H1 (cell line): ENCODE measurements at regions not wholly inside any gene's neighbourhood (a gene's known extent, or its start where the extent isn't known, plus 50 kb on each side); places are given as distances from the start of the nearest gene placed in this dataset.

Experiments
- CTCF ChIA-PET: fragments of 300-600 bp; sonication (Branson Sonifier 250); formaldehyde crosslinking; loops from one replicate; lab custom pipeline; 2021; ENCODE audit not compliant: partially characterized antibody; lab: Charles Lee
- POLR2A ChIA-PET: fragments of 300-600 bp; sonication (Branson Sonifier 250); formaldehyde crosslinking; loops from one replicate; lab custom pipeline; 2021; ENCODE audit warnings: inconsistent platforms; ENCODE audit not compliant: partially characterized antibody; lab: Charles Lee
- DNase-seq, 2 experiments: peaks; one replicate each; pipeline versions ENCODE4 v3.0.0 to v3.0.0-alpha.2; 2010 to 2022; ENCODE audit warnings: low spot score in 2 of 2, low read depth in 1 of 2, mixed read lengths in 1 of 2
- FAIRE-seq: peaks from 2 replicates; lab custom pipeline; 2011; peaks lifted over from hg19 to GRCh38; lab: Jason Lieb, UNC
- H2AFZ ChIP-seq: 2 replicates; pipeline ENCODE4 v1.8.1; 2012; ENCODE audit warnings: low read length, inconsistent platforms
- H2AK5ac ChIP-seq: 2 replicates; pipeline ENCODE4 v1.6.1; 2013; ENCODE audit warnings: low read depth, low read length
- H2BK120ac ChIP-seq: replicated peaks from 2 replicates; pipeline ENCODE3; 2013; ENCODE audit warnings: low read depth, low read length, inconsistent platforms
- H2BK12ac ChIP-seq: 2 replicates; pipeline ENCODE4 v1.6.1; 2013; ENCODE audit warnings: low read depth, low read length
- H2BK15ac ChIP-seq: 2 replicates; pipeline ENCODE4 v1.6.1; 2013; ENCODE audit warnings: low read length
- H2BK20ac ChIP-seq: 2 replicates; pipeline ENCODE4 v1.6.1; 2013; ENCODE audit warnings: low read length
- H2BK5ac ChIP-seq: 2 replicates; pipeline ENCODE4 v1.6.1; 2013; ENCODE audit warnings: low read depth, low read length
- H3K14ac ChIP-seq: 2 replicates; pipeline ENCODE4 v1.6.1; 2013; ENCODE audit warnings: inconsistent platforms; ENCODE audit not compliant: insufficient read length
- H3K18ac ChIP-seq: 2 replicates; pipeline ENCODE4 v1.6.1; 2013; ENCODE audit warnings: low read length; ENCODE audit errors: extremely low read depth
- H3K23ac ChIP-seq: 2 replicates; pipeline ENCODE4 v1.6.1; 2013; ENCODE audit warnings: inconsistent platforms; ENCODE audit not compliant: insufficient read length
- H3K23me2 ChIP-seq: 2 replicates; pipeline ENCODE4 v1.6.1; 2013; ENCODE audit warnings: low read depth, low read length
- H3K27ac ChIP-seq: 2 replicates; pipeline ENCODE4 v1.6.1; 2011; ENCODE audit warnings: low read depth, low read length, inconsistent platforms
- H3K27me3 ChIP-seq, 4 experiments: replicated peaks in 1 of 4; 1 replicate in 1 of 4; 2 replicates in 3 of 4; pipeline versions ENCODE4 v1.6.1 to v1.8.1; 2011 to 2013; ENCODE audit warnings: low read length in 3 of 4, mild to moderate bottlenecking in 3 of 4, inconsistent platforms in 2 of 4, mixed read lengths in 2 of 4, moderate library complexity in 1 of 4; ENCODE audit not compliant: control insufficient read depth in 3 of 4, insufficient read depth in 3 of 4; ENCODE audit errors: extremely low read depth in 1 of 4
- H3K36me3 ChIP-seq, 4 experiments: 2 replicates each; pipeline versions ENCODE4 v1.6.1 to v1.8.1; 2011 to 2013; ENCODE audit warnings: mild to moderate bottlenecking in 4 of 4, low read length in 3 of 4, moderate library complexity in 2 of 4, control low read depth in 1 of 4, inconsistent platforms in 1 of 4; ENCODE audit not compliant: insufficient read depth in 4 of 4, control insufficient read depth in 2 of 4
- H3K4ac ChIP-seq: replicated peaks from 2 replicates; pipeline ENCODE3; 2013; ENCODE audit warnings: low read length, low read depth, mixed read lengths, inconsistent platforms; ENCODE audit not compliant: insufficient read length
- H3K4me1 ChIP-seq, 4 experiments: replicated peaks in 1 of 4; 1 replicate in 1 of 4; 2 replicates in 3 of 4; pipeline versions ENCODE4 v1.6.1 to v1.8.1; 2011 to 2013; ENCODE audit warnings: low read length in 3 of 4, inconsistent platforms in 2 of 4, mixed read lengths in 1 of 4; ENCODE audit not compliant: insufficient read depth in 4 of 4, control insufficient read depth in 3 of 4
- H3K4me2 ChIP-seq, 2 experiments: 2 replicates each; pipeline versions ENCODE4 v1.6.1 to v1.8.1; 2011 to 2013; ENCODE audit warnings: low read depth in 2 of 2, low read length in 2 of 2, control low read depth in 1 of 2, inconsistent platforms in 1 of 2, mild to moderate bottlenecking in 1 of 2; ENCODE audit not compliant: insufficient read depth in 1 of 2
- H3K4me3 ChIP-seq, 4 experiments: fragments of 200-600, 300-600 bp in 1 of 4; sonication (generic), shearing (Covaris generic), sonication (Bioruptor Twin) in 1 of 4; 2 replicates each; pipeline versions ENCODE4 v1.5.1 to v1.8.1; 2011 to 2016; ENCODE audit warnings: low read length in 4 of 4, low read depth in 3 of 4, control low read depth in 2 of 4, inconsistent platforms in 2 of 4, mild to moderate bottlenecking in 2 of 4, mixed read lengths in 1 of 4, moderate library complexity in 1 of 4; ENCODE audit not compliant: insufficient read depth in 2 of 4; ENCODE audit errors: extremely low read depth in 1 of 4
- H3K56ac ChIP-seq: replicated peaks from 2 replicates; pipeline ENCODE3; 2013; ENCODE audit warnings: low read depth, mild to moderate bottlenecking, mixed read lengths, low read length, inconsistent platforms; ENCODE audit not compliant: insufficient read length
- H3K79me1 ChIP-seq: 2 replicates; pipeline ENCODE4 v1.6.1; 2013; ENCODE audit warnings: low read depth, low read length, control low read depth
- H3K79me2 ChIP-seq, 2 experiments: 2 replicates each; pipeline versions ENCODE4 v1.6.1 to v1.8.1; 2012 to 2013; ENCODE audit warnings: low read length in 2 of 2, mild to moderate bottlenecking in 2 of 2, inconsistent platforms in 1 of 2; ENCODE audit not compliant: insufficient read depth in 2 of 2, control insufficient read depth in 1 of 2
- H3K9ac ChIP-seq, 4 experiments: replicated peaks in 1 of 4; 1 replicate in 1 of 4; 2 replicates in 3 of 4; pipeline versions ENCODE4 v1.6.1 to v1.8.1; 2011 to 2013; ENCODE audit warnings: low read depth in 3 of 4, low read length in 3 of 4, control low read depth in 2 of 4, mild to moderate bottlenecking in 2 of 4, moderate library complexity in 2 of 4, inconsistent platforms in 1 of 4; ENCODE audit errors: extremely low read depth in 1 of 4
- H3K9me3 ChIP-seq, 2 experiments: 2 replicates each; pipeline versions ENCODE4 v1.6.1 to v1.8.1; 2012 to 2013; ENCODE audit warnings: mild to moderate bottlenecking in 2 of 2, moderate library complexity in 2 of 2, control low read depth in 1 of 2, inconsistent platforms in 1 of 2, low read depth in 1 of 2, low read length in 1 of 2, mixed read lengths in 1 of 2; ENCODE audit not compliant: insufficient read depth in 2 of 2
- H4K20me1 ChIP-seq, 2 experiments: replicated peaks in 1 of 2; 2 replicates each; pipeline versions ENCODE3 to v1.8.1; 2011 to 2013; ENCODE audit warnings: inconsistent platforms in 2 of 2, low read length in 2 of 2, mild to moderate bottlenecking in 1 of 2; ENCODE audit not compliant: insufficient read depth in 2 of 2, control insufficient read depth in 1 of 2
- H4K5ac ChIP-seq: 2 replicates; pipeline ENCODE4 v1.6.1; 2013; ENCODE audit warnings: low read length, low read depth, mixed read lengths, inconsistent platforms; ENCODE audit not compliant: insufficient read length
- H4K8ac ChIP-seq: 2 replicates; pipeline ENCODE4 v1.8.0; 2013; ENCODE audit warnings: mild to moderate bottlenecking, moderate library complexity, low read length, inconsistent platforms; ENCODE audit not compliant: insufficient read depth; ENCODE audit errors: extremely low read depth
- H4K91ac ChIP-seq: replicated peaks from 2 replicates; pipeline ENCODE3; 2013; ENCODE audit warnings: low read length, mixed read lengths, inconsistent platforms; ENCODE audit not compliant: insufficient read length
- CBX5 ChIP-seq: fragments of 300-800, 300-1000 bp; sonication (generic); IDR thresholded peaks from 2 replicates; pipeline ENCODE4 v1.7.1; 2016; ENCODE audit warnings: antibody characterized with exemption, low read length, low read depth
- CTBP2 ChIP-seq: IDR thresholded peaks from 2 replicates; pipeline ENCODE4 v1.7.0; 2011; ENCODE audit warnings: borderline replicate concordance, mild to moderate bottlenecking, moderate library complexity, mixed read lengths, low read length; ENCODE audit not compliant: insufficient read depth, insufficient read length
- EP300 ChIP-seq, 2 experiments: IDR thresholded peaks; 1 replicate in 1 of 2; 2 replicates in 1 of 2; pipeline ENCODE4 v1.6.1; 2011 to 2012; ENCODE audit warnings: low read depth in 2 of 2, low read length in 2 of 2, mild to moderate bottlenecking in 2 of 2, borderline replicate concordance in 1 of 2, inconsistent platforms in 1 of 2, moderate library complexity in 1 of 2
- FOSL1 ChIP-seq: IDR thresholded peaks from 2 replicates; pipeline ENCODE4 v1.6.1; 2011; ENCODE audit warnings: mild to moderate bottlenecking, low read depth, low read length, moderate library complexity; ENCODE audit not compliant: insufficient read depth
- HDAC2 ChIP-seq, 2 experiments: fragments of 300-600 bp in 1 of 2; sonication (generic) in 1 of 2; IDR thresholded peaks; 2 replicates each; pipeline ENCODE4 v1.6.1; 2011 to 2012; ENCODE audit warnings: low read depth in 2 of 2, low read length in 2 of 2, mild to moderate bottlenecking in 2 of 2, moderate library complexity in 2 of 2, borderline replicate concordance in 1 of 2, inconsistent platforms in 1 of 2
- KDM4A ChIP-seq: IDR thresholded peaks from one replicate; pipeline ENCODE4 v1.7.1; 2012; ENCODE audit warnings: low read depth, mild to moderate bottlenecking, moderate library complexity, low read length, inconsistent platforms; ENCODE audit not compliant: severe bottlenecking
- KDM5A ChIP-seq: fragments of 200-600 bp; IDR thresholded peaks from 2 replicates; pipeline ENCODE4 v1.7.1; 2012; ENCODE audit warnings: mild to moderate bottlenecking, low read length, inconsistent platforms, mixed read lengths
- POLR2AphosphoS5 ChIP-seq: IDR thresholded peaks from 2 replicates; pipeline ENCODE4 v1.6.1; 2011; ENCODE audit warnings: low read depth, low read length
- RXRA ChIP-seq: IDR thresholded peaks from 2 replicates; pipeline ENCODE4 v1.6.1; 2011; ENCODE audit warnings: low read depth, mild to moderate bottlenecking, low read length, moderate library complexity; ENCODE audit not compliant: insufficient read depth
- SP2 ChIP-seq: IDR thresholded peaks from 2 replicates; pipeline ENCODE4 v1.6.1; 2012; ENCODE audit warnings: mild to moderate bottlenecking, low read length, inconsistent platforms
- SRF ChIP-seq: IDR thresholded peaks from 2 replicates; pipeline ENCODE4 v1.6.1; 2011; ENCODE audit warnings: mild to moderate bottlenecking, low read depth, low read length, moderate library complexity
- SUZ12 ChIP-seq: fragments of 200-600 bp; sonication (generic); IDR thresholded peaks from 2 replicates; pipeline ENCODE4 v1.6.1; 2012; ENCODE audit warnings: mild to moderate bottlenecking, inconsistent platforms, low read length, moderate library complexity, mixed read lengths
- TAF7 ChIP-seq: optimal IDR thresholded peaks from 2 replicates; pipeline ENCODE3; 2011; ENCODE audit warnings: low read depth, mild to moderate bottlenecking, inconsistent platforms, low read length, moderate library complexity, borderline replicate concordance
- WGBS, 2 experiments: shearing (Covaris generic) in 1 of 2; methylation state at CpG; one replicate each; pipeline versions ENCODE4 v1.1.6 to v1.1.7; 2013 to 2015; ENCODE audit warnings: low lambda C conversion rate in 2 of 2, mixed read lengths in 2 of 2, inconsistent platforms in 1 of 2, low coverage in 1 of 2, missing lambda C conversion rate in 1 of 2; ENCODE audit not compliant: insufficient replicate concordance in 2 of 2, insufficient coverage in 1 of 2, insufficient read length in 1 of 2; ENCODE audit errors: extremely low coverage in 1 of 2, missing lambda C conversion rate in 1 of 2; 5-methylcytosine and 5-hydroxymethylcytosine counted together
- TF ChIP-seq, protein P1 (sequence below): IDR thresholded peaks from 2 replicates; pipeline ENCODE4 v1.6.1; 2012; ENCODE audit warnings: inconsistent platforms

DNA sequence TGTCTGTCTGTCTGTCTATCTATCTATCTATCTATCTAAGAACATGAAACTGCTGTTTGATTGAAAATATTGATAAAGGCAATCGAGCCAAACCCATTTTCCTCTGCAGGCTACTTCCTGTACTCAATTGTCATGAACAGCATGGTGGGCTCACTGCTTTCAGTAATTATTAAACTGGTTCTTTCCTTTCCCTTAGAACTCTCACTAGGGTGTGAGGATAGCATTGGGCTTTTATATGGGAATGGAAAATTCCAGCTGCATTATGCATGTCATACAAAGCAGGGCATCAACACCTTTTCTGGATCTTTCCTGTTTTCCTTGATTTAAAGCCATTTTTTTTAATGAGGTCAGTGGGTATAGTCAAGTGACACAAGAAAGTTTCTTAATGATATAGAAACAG, 161.0 kb upstream of the SYNCRIP start:
- H2BK15ac ChIP-seq: no peak overlapping the region
- H3K27ac ChIP-seq: no peak overlapping the region
- H3K14ac ChIP-seq: no peak overlapping the region
- no peak overlapping the region for H2BK20ac ChIP-seq
- ChIA-PET CTCF (no interaction called here), POLR2A (no interaction called here)
- H3K23me2 ChIP-seq: no peaks in the 10 kb centered on the region
- H2AK5ac ChIP-seq: no peak overlapping the region
- no peaks in the 10 kb centered on the region for H3K79me2 ChIP-seq
- H4K8ac ChIP-seq: no peak overlapping the region
- no peak overlapping the region for H2AFZ ChIP-seq
- H2BK5ac ChIP-seq: no peak overlapping the region
- H4K20me1 ChIP-seq: no peaks in the 10 kb centered on the region
- no peak overlapping the region for H2BK12ac ChIP-seq
- no peak overlapping the region for H4K91ac ChIP-seq
- H3K4me1 ChIP-seq: no peaks in the 10 kb centered on the region
- H3K4me3 ChIP-seq: no peak overlapping the region
- H3K36me3 ChIP-seq: no peaks in the 10 kb centered on the region
- H4K5ac ChIP-seq: no peak overlapping the region
- H3K9me3 ChIP-seq: peaks cover 10 to 20% of the 10 kb centered on the region in 2 experiments; a peak in 3 of 4 replicates
- WGBS, 2 experiments: 76% methylated on average over 1 of the region's 1 CpG; no CpG with 5 or more reads in 1 of the 2 experiments
- no peaks in the 10 kb centered on the region for H3K27me3 ChIP-seq
- H3K23ac ChIP-seq: no peak overlapping the region
- H2BK120ac ChIP-seq: no peak overlapping the region
- no peak overlapping the region for H3K9ac ChIP-seq
- H3K4me2 ChIP-seq: no peak overlapping the region
- FAIRE-seq: no peak
- H3K4ac ChIP-seq: no peak overlapping the region
- no peak overlapping the region for H3K56ac ChIP-seq
- no peak for DNase-seq
- no peaks in the 10 kb centered on the region for H3K79me1 ChIP-seq
- H3K18ac ChIP-seq: no peak overlapping the region
- TF ChIP-seq SP2 (no peak), TAF7 (no peak), RXRA (no peak), FOSL1 (no peak), KDM5A (no peak), HDAC2 (IDR thresholded peaks at IDR 0.05; ENCODE audit: borderline replicate concordance in 1 of 2, low read depth in 2 of 2, low read length in 2 of 2) (no peak), KDM4A (no peak), CTBP2 (no peak), CBX5 (no peak), SRF (no peak), SUZ12 (no peak), POLR2AphosphoS5 (no peak), EP300 (IDR thresholded peaks at IDR 0.05; ENCODE audit: borderline replicate concordance in 1 of 2, low read depth in 2 of 2, low read length in 2 of 2) (no peak)
- TF ChIP-seq, protein P1, sequence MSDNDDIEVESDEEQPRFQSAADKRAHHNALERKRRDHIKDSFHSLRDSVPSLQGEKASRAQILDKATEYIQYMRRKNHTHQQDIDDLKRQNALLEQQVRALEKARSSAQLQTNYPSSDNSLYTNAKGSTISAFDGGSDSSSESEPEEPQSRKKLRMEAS: no peak
